Nucleus accumbens (tissue), 56 donors: ENCODE measurements at regions not wholly inside any gene's neighbourhood (a gene's known extent, or its start where the extent isn't known, plus 50 kb on each side); places are given as distances from the start of the nearest gene placed in this dataset.

Source experiments
- DNase-seq, 56 donors: peaks; one replicate each; lab custom pipeline; 2025; lab: John Stamatoyannopoulos, UW

- no peak for DNase-seq
These were observed 138.2 kb upstream of the CST7 start for GRCh38 chr20:24810676-24811407.

- no peak for DNase-seq
These were observed 136.7 kb upstream of the CST7 start for GRCh38 chr20:24812373-24812772.

GRCh38 chr20:24813080-24813479, 136.0 kb upstream of the CST7 start:
- no peak for DNase-seq

- no peak for DNase-seq
These were observed 135.6 kb upstream of the CST7 start for GRCh38 chr20:24813496-24813895.

GRCh38 chr20:24813936-24814335, 135.1 kb upstream of the CST7 start:
- DNase-seq, result no peak

GRCh38 chr20:24814556-24815195, 134.4 kb upstream of the CST7 start:
- DNase-seq, result no peak

- no peak for DNase-seq
These were observed 133.8 kb upstream of the CST7 start for GRCh38 chr20:24815196-24815815.

- DNase-seq, result no peak
These were observed 133.1 kb upstream of the CST7 start for GRCh38 chr20:24815931-24816330.

- no peak for DNase-seq
These were observed 132.6 kb upstream of the CST7 start for GRCh38 chr20:24816431-24816830.

- DNase-seq, result no peak
These were observed 132.2 kb upstream of the CST7 start for GRCh38 chr20:24816907-24817306.

GRCh38 chr20:24817351-24817750, 131.7 kb upstream of the CST7 start:
- no peak for DNase-seq

GRCh38 chr20:24818056-24818455, 131.0 kb upstream of the CST7 start:
- no peak for DNase-seq

- DNase-seq, result no peak
These were observed 129.6 kb upstream of the CST7 start for GRCh38 chr20:24819331-24819965.

GRCh38 chr20:24820345-24820744, 128.7 kb upstream of the CST7 start:
- no peak for DNase-seq

GRCh38 chr20:24821391-24821790, 127.7 kb upstream of the CST7 start:
- no peak for DNase-seq

GRCh38 chr20:24823176-24823784, 125.8 kb upstream of the CST7 start:
- no peak for DNase-seq

- no peak for DNase-seq
These were observed 124.9 kb upstream of the CST7 start for GRCh38 chr20:24823989-24824693.

- no peak for DNase-seq
These were observed 123.5 kb upstream of the CST7 start for GRCh38 chr20:24825591-24825990.

GRCh38 chr20:24827603-24828295, 121.3 kb upstream of the CST7 start:
- no peak for DNase-seq
